WTC11 (cell line): ENCODE measurements at regions not wholly inside any gene's neighbourhood (a gene's known extent, or its start where the extent isn't known, plus 50 kb on each side); places are given as distances from the start of the nearest gene placed in this dataset.

Experiments
- ATAC-seq: fragments of 200-7000 bp; cut with Tn5 transposase; 2 replicates; pipeline ENCODE4 v1.10.0; 2021; ENCODE audit warnings: mild to moderate bottlenecking, moderate library complexity
- CTCF ChIA-PET: fragments of 300-600 bp; sonication (Branson Sonifier 250); formaldehyde crosslinking; loops from one replicate; lab custom pipeline; 2021; ENCODE audit warnings: antibody characterized with exemption; lab: Charles Lee
- POLR2A ChIA-PET: fragments of 350-600 bp; sonication (Branson Sonifier 250); formaldehyde crosslinking; loops from one replicate; lab custom pipeline; 2021; ENCODE audit warnings: antibody characterized with exemption; lab: Charles Lee
- DNase-seq: peaks from one replicate; pipeline ENCODE4 v3.0.0; 2021; ENCODE audit warnings: low spot score
- H3K27ac Mint-ChIP-seq: 2 replicates; pipeline ENCODE4 v1.8.0; 2021; ENCODE audit warnings: mixed read lengths
- H3K27me3 Mint-ChIP-seq: 2 replicates; pipeline ENCODE4 v1.8.0; 2021; ENCODE audit warnings: low read depth, mild to moderate bottlenecking, moderate library complexity, mixed read lengths
- H3K36me3 Mint-ChIP-seq: 2 replicates; pipeline ENCODE4 v1.8.0; 2021; ENCODE audit warnings: mixed read lengths
- H3K4me1 Mint-ChIP-seq: 2 replicates; pipeline ENCODE4 v1.8.0; 2022; ENCODE audit warnings: mixed read lengths
- H3K4me3 Mint-ChIP-seq: 2 replicates; pipeline ENCODE4 v1.8.0; 2021; ENCODE audit warnings: mild to moderate bottlenecking, moderate library complexity, mixed read lengths
- H3K9me3 Mint-ChIP-seq: 2 replicates; pipeline ENCODE4 v1.8.0; 2021; ENCODE audit warnings: mixed read lengths
- ATF1 ChIP-seq: sonication (generic); formaldehyde crosslinking; IDR thresholded peaks from 2 replicates; pipeline ENCODE4 v1.8.1; 2023; ENCODE audit warnings: mild to moderate bottlenecking, moderate library complexity, missing genetic modification reagents
- ELF4 ChIP-seq: sonication (generic); formaldehyde crosslinking; IDR thresholded peaks from 2 replicates; pipeline ENCODE4 v1.8.1; 2022; ENCODE audit warnings: low read depth, mild to moderate bottlenecking, moderate library complexity, missing genetic modification reagents
- ETV6 ChIP-seq: sonication (generic); formaldehyde crosslinking; IDR thresholded peaks from 2 replicates; pipeline ENCODE4 v1.8.1; 2022; ENCODE audit warnings: mild to moderate bottlenecking, missing genetic modification reagents
- MXD4 ChIP-seq: fragments of 250-450 bp; sonication (Bioruptor Pico); IDR thresholded peaks from 2 replicates; pipeline ENCODE4 v1.8.0; 2021; ENCODE audit warnings: mild to moderate bottlenecking, moderate library complexity, borderline replicate concordance
- NFYB ChIP-seq: sonication (generic); formaldehyde crosslinking; conservative IDR thresholded peaks from 2 replicates; pipeline ENCODE4 v1.8.0; 2022; ENCODE audit warnings: low read depth, missing genetic modification reagents
- NR1H2 ChIP-seq: sonication (generic); formaldehyde crosslinking; IDR thresholded peaks from 2 replicates; pipeline ENCODE4 v1.9.0; 2021; ENCODE audit warnings: mild to moderate bottlenecking, moderate library complexity, missing genetic modification reagents
- TCF7 ChIP-seq: sonication (generic); formaldehyde crosslinking; IDR thresholded peaks from 2 replicates; pipeline ENCODE4 v1.8.0; 2022; ENCODE audit warnings: mild to moderate bottlenecking, low read depth, missing genetic modification reagents, moderate library complexity
- ZNF396 ChIP-seq: fragments of 250-450 bp; sonication (Bioruptor Pico); IDR thresholded peaks from 2 replicates; pipeline ENCODE4 v1.8.0; 2021; ENCODE audit warnings: mild to moderate bottlenecking, moderate library complexity, borderline replicate concordance
- ZNF416 ChIP-seq: fragments of 250-450 bp; sonication (Bioruptor Pico); IDR thresholded peaks from 2 replicates; pipeline ENCODE4 v1.9.0; 2021; ENCODE audit warnings: mild to moderate bottlenecking, inconsistent platforms
- TF ChIP-seq, protein P1 (sequence below): fragments of 200-600 bp; IDR thresholded peaks from 2 replicates; pipeline ENCODE4 v1.8.0; 2022; ENCODE audit warnings: antibody characterized with exemption
- TF ChIP-seq, protein P2 (sequence below): sonication (generic); formaldehyde crosslinking; conservative IDR thresholded peaks from 2 replicates; pipeline ENCODE4 v1.8.1; 2023; ENCODE audit warnings: mild to moderate bottlenecking, low read depth, missing genetic modification reagents, moderate library complexity
- TF ChIP-seq, protein P3 (sequence below): sonication (generic); formaldehyde crosslinking; IDR thresholded peaks from 2 replicates; pipeline ENCODE4 v1.8.0; 2022; ENCODE audit warnings: mild to moderate bottlenecking, missing genetic modification reagents
- TF ChIP-seq, protein P4 (sequence below): fragments of 250-450 bp; sonication (Bioruptor Pico); IDR thresholded peaks from 2 replicates; pipeline ENCODE4 v2.1.2; 2022; ENCODE audit warnings: mild to moderate bottlenecking, moderate library complexity
- TF ChIP-seq, protein P5 (sequence below): fragments of 250-450 bp; sonication (Bioruptor Pico); IDR thresholded peaks from 2 replicates; pipeline ENCODE4 v1.9.0; 2021; ENCODE audit warnings: moderate library complexity, mild to moderate bottlenecking, inconsistent platforms, borderline replicate concordance
- TF ChIP-seq, protein P6 (sequence below): sonication (generic); formaldehyde crosslinking; IDR thresholded peaks from 2 replicates; pipeline ENCODE4 v1.8.0; 2023; ENCODE audit warnings: missing genetic modification reagents, mild to moderate bottlenecking, borderline replicate concordance
- TF ChIP-seq, protein P7 (sequence below): sonication (generic); formaldehyde crosslinking; IDR thresholded peaks from 2 replicates; pipeline ENCODE4 v1.8.0; 2022; ENCODE audit warnings: mild to moderate bottlenecking, missing genetic modification reagents
- TF ChIP-seq, protein P8 (sequence below): fragments of 250-450 bp; sonication (Bioruptor Pico); conservative IDR thresholded peaks from 2 replicates; pipeline ENCODE4 v1.9.0; 2021; ENCODE audit warnings: mild to moderate bottlenecking
- TF ChIP-seq, protein P9 (sequence below): sonication (generic); formaldehyde crosslinking; IDR thresholded peaks from 2 replicates; pipeline ENCODE4 v1.8.0; 2022; ENCODE audit warnings: mild to moderate bottlenecking, missing genetic modification reagents

DNA sequence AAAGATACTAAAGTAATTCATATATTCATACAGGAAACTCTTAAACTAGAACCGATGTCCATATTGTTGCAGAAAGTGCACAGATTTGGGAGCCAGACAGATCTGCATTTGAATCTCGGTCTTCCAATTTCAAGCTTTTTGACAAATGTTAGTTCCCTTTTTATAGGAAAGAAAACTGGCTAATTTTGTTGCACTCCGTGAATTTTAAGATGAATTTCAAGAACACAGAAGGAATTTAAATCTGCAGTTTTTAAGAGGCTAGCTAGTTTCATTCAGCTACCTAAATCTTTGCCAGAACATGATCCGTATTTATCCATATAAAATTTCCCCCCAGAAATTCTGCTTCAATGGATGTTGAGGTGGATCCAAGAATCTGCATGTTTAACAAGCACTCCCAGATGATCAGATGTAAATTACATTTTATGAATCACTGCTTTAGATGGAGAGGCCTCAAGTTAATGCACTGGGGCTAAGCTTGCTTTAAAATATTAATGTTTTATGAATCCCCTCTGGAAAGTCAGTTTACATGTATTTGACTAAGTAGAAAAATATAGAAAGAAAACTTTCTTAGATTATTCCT lies 1296.3 kb upstream of the CADM2 start (continued):
- TF ChIP-seq ZNF416 (CRISPR knock-in tag) (no peak), ATF1 (CRISPR knock-in tag) (no peak), NFYB (no peak), NR1H2 (no peak), TCF7 (CRISPR knock-in tag) (no peak)
- TF ChIP-seq, protein P1, sequence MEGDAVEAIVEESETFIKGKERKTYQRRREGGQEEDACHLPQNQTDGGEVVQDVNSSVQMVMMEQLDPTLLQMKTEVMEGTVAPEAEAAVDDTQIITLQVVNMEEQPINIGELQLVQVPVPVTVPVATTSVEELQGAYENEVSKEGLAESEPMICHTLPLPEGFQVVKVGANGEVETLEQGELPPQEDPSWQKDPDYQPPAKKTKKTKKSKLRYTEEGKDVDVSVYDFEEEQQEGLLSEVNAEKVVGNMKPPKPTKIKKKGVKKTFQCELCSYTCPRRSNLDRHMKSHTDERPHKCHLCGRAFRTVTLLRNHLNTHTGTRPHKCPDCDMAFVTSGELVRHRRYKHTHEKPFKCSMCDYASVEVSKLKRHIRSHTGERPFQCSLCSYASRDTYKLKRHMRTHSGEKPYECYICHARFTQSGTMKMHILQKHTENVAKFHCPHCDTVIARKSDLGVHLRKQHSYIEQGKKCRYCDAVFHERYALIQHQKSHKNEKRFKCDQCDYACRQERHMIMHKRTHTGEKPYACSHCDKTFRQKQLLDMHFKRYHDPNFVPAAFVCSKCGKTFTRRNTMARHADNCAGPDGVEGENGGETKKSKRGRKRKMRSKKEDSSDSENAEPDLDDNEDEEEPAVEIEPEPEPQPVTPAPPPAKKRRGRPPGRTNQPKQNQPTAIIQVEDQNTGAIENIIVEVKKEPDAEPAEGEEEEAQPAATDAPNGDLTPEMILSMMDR = no peak
- TF ChIP-seq, protein P2, sequence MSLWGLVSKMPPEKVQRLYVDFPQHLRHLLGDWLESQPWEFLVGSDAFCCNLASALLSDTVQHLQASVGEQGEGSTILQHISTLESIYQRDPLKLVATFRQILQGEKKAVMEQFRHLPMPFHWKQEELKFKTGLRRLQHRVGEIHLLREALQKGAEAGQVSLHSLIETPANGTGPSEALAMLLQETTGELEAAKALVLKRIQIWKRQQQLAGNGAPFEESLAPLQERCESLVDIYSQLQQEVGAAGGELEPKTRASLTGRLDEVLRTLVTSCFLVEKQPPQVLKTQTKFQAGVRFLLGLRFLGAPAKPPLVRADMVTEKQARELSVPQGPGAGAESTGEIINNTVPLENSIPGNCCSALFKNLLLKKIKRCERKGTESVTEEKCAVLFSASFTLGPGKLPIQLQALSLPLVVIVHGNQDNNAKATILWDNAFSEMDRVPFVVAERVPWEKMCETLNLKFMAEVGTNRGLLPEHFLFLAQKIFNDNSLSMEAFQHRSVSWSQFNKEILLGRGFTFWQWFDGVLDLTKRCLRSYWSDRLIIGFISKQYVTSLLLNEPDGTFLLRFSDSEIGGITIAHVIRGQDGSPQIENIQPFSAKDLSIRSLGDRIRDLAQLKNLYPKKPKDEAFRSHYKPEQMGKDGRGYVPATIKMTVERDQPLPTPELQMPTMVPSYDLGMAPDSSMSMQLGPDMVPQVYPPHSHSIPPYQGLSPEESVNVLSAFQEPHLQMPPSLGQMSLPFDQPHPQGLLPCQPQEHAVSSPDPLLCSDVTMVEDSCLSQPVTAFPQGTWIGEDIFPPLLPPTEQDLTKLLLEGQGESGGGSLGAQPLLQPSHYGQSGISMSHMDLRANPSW (CRISPR knock-in tag) = no peak
- TF ChIP-seq, protein P3, sequence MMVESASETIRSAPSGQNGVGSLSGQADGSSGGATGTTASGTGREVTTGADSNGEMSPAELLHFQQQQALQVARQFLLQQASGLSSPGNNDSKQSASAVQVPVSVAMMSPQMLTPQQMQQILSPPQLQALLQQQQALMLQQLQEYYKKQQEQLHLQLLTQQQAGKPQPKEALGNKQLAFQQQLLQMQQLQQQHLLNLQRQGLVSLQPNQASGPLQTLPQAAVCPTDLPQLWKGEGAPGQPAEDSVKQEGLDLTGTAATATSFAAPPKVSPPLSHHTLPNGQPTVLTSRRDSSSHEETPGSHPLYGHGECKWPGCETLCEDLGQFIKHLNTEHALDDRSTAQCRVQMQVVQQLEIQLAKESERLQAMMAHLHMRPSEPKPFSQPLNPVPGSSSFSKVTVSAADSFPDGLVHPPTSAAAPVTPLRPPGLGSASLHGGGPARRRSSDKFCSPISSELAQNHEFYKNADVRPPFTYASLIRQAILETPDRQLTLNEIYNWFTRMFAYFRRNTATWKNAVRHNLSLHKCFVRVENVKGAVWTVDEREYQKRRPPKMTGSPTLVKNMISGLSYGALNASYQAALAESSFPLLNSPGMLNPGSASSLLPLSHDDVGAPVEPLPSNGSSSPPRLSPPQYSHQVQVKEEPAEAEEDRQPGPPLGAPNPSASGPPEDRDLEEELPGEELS (CRISPR knock-in tag) = no peak
- TF ChIP-seq, all 79 proteins: peak for 0

DNA sequence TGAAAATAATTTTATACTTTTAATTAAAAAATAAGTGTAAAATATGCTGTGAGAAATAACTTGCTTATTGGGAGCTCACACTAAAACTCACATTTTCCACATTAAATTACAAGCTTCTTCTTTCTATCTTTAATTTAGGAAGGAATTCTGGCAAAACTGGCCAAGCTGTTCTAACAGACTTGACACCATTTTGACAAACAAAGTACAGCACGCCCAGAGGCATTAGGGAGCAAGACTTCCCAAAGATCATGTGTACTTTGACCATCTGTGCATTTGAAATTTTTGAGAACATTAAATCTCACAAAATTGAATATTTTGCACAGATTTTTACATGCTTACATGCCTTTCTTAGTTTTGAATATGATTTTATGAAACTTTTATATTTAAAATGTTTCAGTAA lies 1288.4 kb upstream of the CADM2 start:
- no peak for DNase-seq
- TF ChIP-seq, protein P4, sequence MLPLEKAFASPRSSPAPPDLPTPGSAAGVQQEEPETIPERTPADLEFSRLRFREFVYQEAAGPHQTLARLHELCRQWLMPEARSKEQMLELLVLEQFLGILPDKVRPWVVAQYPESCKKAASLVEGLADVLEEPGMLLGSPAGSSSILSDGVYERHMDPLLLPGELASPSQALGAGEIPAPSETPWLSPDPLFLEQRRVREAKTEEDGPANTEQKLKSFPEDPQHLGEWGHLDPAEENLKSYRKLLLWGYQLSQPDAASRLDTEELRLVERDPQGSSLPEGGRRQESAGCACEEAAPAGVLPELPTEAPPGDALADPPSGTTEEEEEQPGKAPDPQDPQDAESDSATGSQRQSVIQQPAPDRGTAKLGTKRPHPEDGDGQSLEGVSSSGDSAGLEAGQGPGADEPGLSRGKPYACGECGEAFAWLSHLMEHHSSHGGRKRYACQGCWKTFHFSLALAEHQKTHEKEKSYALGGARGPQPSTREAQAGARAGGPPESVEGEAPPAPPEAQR (CRISPR knock-in tag) = no peak
- no peak for TF ChIP-seq ZNF396 (CRISPR knock-in tag)
- TF ChIP-seq, protein P5, sequence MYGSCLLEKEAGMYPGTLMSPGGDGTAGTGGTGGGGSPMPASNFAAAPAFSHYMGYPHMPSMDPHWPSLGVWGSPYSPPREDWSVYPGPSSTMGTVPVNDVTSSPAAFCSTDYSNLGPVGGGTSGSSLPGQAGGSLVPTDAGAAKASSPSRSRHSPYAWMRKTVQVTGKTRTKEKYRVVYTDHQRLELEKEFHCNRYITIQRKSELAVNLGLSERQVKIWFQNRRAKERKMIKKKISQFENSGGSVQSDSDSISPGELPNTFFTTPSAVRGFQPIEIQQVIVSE = no peak
- no peak for TF ChIP-seq NR1H2
- TF ChIP-seq, protein P6, sequence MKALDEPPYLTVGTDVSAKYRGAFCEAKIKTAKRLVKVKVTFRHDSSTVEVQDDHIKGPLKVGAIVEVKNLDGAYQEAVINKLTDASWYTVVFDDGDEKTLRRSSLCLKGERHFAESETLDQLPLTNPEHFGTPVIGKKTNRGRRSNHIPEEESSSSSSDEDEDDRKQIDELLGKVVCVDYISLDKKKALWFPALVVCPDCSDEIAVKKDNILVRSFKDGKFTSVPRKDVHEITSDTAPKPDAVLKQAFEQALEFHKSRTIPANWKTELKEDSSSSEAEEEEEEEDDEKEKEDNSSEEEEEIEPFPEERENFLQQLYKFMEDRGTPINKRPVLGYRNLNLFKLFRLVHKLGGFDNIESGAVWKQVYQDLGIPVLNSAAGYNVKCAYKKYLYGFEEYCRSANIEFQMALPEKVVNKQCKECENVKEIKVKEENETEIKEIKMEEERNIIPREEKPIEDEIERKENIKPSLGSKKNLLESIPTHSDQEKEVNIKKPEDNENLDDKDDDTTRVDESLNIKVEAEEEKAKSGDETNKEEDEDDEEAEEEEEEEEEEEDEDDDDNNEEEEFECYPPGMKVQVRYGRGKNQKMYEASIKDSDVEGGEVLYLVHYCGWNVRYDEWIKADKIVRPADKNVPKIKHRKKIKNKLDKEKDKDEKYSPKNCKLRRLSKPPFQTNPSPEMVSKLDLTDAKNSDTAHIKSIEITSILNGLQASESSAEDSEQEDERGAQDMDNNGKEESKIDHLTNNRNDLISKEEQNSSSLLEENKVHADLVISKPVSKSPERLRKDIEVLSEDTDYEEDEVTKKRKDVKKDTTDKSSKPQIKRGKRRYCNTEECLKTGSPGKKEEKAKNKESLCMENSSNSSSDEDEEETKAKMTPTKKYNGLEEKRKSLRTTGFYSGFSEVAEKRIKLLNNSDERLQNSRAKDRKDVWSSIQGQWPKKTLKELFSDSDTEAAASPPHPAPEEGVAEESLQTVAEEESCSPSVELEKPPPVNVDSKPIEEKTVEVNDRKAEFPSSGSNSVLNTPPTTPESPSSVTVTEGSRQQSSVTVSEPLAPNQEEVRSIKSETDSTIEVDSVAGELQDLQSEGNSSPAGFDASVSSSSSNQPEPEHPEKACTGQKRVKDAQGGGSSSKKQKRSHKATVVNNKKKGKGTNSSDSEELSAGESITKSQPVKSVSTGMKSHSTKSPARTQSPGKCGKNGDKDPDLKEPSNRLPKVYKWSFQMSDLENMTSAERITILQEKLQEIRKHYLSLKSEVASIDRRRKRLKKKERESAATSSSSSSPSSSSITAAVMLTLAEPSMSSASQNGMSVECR (CRISPR knock-in tag) = no peak
- TF ChIP-seq, protein P7, sequence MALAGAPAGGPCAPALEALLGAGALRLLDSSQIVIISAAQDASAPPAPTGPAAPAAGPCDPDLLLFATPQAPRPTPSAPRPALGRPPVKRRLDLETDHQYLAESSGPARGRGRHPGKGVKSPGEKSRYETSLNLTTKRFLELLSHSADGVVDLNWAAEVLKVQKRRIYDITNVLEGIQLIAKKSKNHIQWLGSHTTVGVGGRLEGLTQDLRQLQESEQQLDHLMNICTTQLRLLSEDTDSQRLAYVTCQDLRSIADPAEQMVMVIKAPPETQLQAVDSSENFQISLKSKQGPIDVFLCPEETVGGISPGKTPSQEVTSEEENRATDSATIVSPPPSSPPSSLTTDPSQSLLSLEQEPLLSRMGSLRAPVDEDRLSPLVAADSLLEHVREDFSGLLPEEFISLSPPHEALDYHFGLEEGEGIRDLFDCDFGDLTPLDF (CRISPR knock-in tag) = no peak
- no peak for TF ChIP-seq ELF4 (CRISPR knock-in tag)
- TF ChIP-seq, protein P8, sequence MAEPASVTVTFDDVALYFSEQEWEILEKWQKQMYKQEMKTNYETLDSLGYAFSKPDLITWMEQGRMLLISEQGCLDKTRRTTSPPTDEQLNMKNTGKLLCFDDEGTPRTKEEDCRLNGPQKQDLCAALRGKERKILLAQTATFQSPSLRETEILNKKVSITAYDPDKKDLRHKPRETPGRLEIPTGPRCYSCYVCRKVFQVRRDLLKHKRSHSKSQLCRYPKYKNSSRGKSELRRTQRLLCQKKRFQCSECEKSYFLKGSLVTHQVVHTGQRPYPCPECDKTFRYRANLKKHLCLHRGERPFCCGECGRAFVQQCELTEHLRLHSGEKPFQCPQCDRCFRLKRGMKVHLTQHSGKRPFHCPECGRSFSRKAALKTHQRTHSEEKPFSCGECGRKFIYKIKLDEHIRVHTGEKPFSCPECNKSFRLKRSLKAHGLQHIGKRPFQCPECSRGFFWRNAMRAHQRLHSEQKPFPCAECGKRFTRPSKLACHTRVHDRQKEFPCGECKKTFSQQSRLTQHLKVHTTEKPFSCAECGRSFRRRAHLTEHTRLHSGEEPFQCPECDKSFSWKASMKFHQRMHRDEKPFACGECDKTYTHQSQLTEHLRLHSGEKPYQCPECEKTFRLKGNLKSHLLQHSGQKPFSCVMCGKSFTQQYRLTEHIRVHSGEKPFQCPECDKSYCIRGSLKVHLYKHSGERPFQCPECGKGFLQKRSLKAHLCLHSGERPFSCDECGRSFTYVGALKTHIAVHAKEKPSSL (CRISPR knock-in tag) = no peak
- TF ChIP-seq ETV6 (CRISPR knock-in tag) = no peak
- TF ChIP-seq MXD4 = no peak
- no peak for TF ChIP-seq ATF1 (CRISPR knock-in tag)
- TF ChIP-seq, protein P9, sequence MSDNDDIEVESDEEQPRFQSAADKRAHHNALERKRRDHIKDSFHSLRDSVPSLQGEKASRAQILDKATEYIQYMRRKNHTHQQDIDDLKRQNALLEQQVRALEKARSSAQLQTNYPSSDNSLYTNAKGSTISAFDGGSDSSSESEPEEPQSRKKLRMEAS (CRISPR knock-in tag) = no peak
- TF ChIP-seq, all 79 proteins: peak for 0
- Mint-ChIP-seq H3K27me3 (no peaks in the 10 kb centered on the region), H3K36me3 (no peaks in the 10 kb centered on the region), H3K4me3 (no peak overlapping the region), H3K9me3 (peaks cover 4% of the 10 kb centered on the region; the same call in 1 of the 2 replicates), H3K4me1 (no peaks in the 10 kb centered on the region), H3K27ac (no peak overlapping the region)
- ChIA-PET CTCF (no interaction called here), POLR2A (no interaction called here)
- ATAC-seq = no peak
